ENCODE measurements at regions not wholly inside any gene's neighbourhood (a gene's known extent, or its start where the extent isn't known, plus 50 kb on each side); places are given as distances from the start of the nearest gene placed in this dataset.

- TF ChIP-seq POLR2AphosphoS5 (IDR thresholded peaks at IDR 0.05) = no peak
- TF ChIP-seq POLR2A (IDR thresholded peaks at IDR 0.05) = no peak
- no peak for TF ChIP-seq CTCF (IDR thresholded peaks at IDR 0.05)
- no peak for TF ChIP-seq EP300 (IDR thresholded peaks at IDR 0.05)
These were observed 161.2 kb downstream of the TMTC3 start for GRCh38 chr12:88303335-88303734.

Measured in upper lobe of left lung (tissue), 4 donors.